AG08396 (cell line): ENCODE measurements at regions not wholly inside any gene's neighbourhood (a gene's known extent, or its start where the extent isn't known, plus 50 kb on each side); places are given as distances from the start of the nearest gene placed in this dataset.
"Not testable (repeated sequence)": the region's sequence is repeated elsewhere in the genome, so short reads cannot be mapped to it uniquely, and the experiment has no call there.

Experiments
- DNase-seq: peaks from one replicate; pipeline ENCODE4 v3.0.0; 2012; ENCODE audit warnings: low spot score, mixed read lengths

- no peak for DNase-seq
Measured at GRCh38 chr5:53368516-53368915, 111.9 kb upstream of the FST start.

GRCh38 chr5:53368966-53369605, 111.3 kb upstream of the FST start:
- DNase-seq: no peak

GRCh38 chr5:53369681-53370080, 110.7 kb upstream of the FST start:
- no peak for DNase-seq

DNA sequence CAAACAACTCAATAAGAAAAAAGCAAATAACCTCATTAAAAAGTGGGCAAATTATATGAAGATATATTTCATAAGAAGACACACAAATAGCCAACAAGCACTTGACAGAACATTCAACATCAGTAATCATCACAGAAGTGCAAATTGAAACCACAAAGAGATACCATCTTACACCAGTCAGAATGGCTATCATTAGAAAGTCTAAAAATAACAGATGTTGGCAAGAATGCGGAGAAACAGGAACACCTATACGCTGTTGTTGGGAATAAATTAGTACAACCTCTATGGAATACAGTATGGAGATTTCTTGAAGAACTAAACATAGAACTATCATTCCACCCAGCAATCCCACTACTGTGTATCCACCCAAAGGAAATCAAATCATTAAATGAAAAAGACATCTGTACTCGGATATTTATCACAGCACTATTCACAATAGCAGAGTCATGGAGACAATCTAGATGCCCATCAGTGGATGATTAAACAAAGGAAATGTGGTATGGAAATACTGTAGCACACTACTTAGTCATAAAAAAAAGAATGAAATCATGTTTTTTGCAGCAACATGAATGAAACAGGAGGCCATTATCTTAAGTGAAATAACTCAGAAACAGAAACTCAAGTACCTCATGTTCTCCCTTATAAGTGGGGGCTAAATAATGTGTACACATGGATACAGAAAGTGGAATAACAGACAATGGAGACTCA, 106.8 kb upstream of the FST start:
- no peak for DNase-seq

DNA sequence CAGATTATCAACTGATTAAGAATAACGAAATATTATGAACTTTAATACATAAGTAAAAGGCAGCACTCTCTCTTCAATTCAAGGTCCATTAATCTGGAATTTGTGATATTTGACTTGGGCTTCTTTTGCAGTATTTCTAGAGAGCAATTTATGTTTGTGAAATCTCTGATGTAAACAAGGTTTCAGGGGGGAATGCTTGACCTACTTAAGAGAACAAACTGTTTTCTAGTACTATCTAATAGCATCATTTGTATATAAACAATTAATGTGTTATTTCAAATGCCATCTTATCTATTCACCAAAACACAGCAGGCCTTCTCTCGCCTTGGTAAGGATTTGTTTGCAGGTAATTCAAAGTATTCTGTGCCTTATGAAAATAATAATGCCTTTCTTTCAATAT, 103.6 kb upstream of the FST start:
- no peak for DNase-seq

DNA sequence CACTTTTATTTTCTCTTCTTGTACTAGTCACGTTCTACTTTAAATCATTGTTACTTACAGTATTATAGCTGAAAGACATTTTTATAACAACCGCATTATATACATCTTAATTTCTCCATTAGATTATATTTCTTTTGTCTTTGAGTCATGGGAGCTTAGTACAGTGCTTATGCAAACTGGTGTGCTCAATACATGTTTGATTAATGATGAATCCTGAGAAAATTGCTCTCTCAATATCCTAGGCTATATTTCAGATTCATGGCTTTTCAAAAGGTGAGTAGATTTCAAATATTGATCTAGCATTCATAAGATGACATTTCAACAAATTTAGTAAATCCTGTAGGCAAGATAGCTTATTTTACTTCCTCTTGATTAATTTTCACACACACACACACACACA, 102.2 kb upstream of the FST start:
- DNase-seq: no peak

DNA sequence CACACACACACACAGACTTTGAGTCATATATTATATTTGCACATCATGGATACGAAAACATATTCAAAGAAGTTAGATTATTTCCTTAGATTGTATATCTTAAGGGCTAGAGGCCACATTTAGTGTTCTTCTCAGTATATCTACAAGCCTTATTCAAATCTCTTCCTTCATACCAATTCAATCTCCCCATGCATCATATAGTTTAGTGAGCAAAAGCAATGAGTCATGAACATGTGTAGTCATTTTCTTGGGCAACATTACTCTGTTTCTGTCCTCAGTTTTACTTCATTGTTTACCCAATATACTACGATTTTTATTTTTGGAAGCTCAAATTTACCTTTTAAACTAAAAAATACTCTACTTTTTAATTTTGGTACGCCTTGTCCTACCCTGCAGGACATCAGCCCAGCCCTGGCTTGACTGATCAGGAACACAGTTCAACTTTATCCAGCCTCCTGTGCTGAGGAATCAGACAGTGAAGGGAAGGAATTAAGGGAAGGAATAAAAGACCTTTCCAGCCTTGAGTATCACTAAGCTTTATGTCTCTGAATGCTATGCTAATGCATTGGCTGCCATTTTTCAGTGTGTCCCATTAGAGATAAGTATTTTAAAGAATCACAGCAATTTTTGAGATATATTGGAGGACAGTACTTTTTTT, 101.7 kb upstream of the FST start:
- DNase-seq: peak; percentile 10

DNA sequence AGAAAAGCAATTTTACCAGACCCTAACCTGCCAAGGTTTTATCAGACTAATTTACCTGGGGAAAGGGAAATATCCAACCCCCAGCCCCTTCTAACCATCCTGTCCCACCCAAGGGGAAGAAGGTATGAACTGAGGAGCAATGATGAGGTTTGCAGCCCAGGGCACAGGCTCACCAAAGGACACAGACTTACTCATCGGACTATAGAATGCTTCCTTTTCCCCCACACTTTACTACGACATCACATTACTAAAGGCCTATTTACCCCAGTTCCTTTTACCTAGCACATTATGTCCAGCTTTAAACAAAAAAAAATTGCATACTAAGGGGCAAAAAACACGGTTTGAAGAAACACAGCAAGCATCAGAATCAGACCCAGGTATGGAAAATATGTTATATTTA, 94.1 kb upstream of the FST start:
- DNase-seq: no peak

DNA sequence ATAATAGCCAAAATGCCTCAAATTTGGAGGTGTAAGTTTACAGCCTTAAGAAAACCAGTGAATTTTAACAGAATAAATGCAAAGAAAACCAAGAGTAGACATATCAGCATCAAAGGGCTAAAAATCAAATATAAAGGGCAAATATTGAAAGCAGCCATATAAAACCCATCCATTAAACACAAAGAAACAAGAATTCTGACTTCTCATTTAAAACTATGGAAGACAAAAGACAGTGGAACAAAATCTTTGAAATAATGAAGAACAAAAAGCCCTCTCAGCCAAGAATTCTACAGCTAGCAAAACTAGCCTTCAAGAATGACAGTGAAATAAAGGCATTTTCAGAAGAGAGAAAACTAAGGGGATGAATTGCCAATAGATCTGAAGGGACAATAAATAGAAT, 91.3 kb upstream of the FST start:
- no peak for DNase-seq

DNA sequence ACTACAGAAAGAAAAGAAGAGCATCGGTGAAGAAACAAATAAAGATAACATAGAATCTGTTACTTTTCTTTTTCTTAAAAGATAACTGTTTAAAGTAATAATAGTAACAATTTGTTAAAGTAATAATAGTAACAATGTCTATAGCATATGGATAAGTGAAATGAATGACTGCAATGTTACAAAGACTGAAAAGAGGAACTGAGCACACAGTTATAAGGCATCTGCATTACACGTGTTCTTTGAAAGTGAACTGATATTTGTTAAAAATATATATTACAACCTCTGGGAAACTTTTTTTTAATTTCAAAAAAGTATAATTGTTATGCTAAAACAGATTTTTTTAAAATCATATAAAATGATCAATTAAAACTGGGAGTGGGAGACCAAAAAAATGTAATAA, 88.4 kb upstream of the FST start:
- no peak for DNase-seq

GRCh38 chr5:53394808-53395207, 85.6 kb upstream of the FST start:
- no peak for DNase-seq

DNA sequence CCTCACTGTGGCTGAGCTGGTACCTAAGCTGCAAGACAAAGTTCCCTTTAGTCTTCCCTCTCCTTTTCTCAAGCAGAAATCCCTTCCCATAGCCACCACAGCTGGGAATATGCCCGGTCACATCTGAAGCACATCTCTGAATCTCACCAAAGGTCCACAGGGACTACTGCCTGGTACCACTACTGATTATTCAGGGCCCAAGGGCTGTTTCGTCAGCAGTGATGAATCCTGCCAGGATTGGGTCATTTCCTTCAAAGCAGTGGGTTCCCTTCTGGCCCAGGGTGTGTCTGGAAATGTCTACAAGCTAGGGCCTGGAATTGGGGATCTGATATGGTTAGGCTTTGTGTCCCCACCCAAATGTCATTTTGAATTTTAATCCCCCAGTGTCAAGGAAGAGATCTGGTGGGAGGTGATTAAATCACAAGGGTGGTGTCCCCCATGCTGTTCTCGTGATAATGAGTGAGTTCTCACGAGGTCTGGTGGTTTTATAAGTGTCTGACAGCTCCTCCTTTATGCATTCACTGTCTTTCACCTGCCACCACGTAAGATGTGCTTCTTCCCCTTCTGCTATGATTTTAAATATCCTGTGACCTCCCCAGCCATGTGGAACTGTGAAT, 83.2 kb upstream of the FST start:
- no peak for DNase-seq

DNA sequence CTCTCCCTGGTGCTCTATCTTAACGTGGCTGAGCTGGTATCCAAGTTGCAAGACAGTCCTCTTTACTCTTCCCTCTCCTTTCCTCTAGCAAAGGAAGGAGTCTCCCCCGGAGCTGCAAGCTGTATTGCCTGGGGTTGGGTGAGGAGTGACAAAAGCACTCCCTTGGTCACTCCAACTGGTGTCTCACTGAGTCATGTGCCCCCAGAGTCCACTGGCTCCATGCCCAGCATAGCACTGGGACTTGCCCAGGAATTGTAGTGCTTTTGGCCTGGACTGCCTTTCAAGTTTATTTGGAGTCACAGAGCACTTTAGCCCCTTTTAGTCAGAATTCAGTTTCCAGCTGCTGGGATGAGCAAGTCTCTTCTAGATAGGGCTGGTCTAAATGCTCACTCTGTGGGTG, 82.6 kb upstream of the FST start:
- DNase-seq: peak; percentile 23

GRCh38 chr5:53399926-53400697, 80.3 kb upstream of the FST start:
- no peak for DNase-seq

DNA sequence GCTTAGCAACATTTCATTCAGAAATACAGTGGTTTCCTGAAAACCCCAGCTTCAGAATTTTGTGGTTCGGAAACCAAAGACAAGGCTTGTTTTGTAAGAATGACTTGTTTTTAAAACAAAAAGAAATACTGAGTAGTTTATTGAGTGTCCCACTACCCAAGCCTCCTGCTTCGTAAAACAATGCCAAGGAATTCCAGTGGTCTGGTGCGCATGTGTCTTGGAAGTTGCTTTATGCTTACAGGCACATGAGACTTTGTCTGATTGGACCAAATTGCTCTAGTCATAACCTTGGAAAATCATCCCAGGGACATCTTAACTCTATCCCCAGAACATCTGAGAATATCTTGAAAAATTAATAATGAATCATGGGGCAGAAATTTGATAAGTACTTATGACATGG, 77.1 kb upstream of the FST start:
- DNase-seq: no peak

DNA sequence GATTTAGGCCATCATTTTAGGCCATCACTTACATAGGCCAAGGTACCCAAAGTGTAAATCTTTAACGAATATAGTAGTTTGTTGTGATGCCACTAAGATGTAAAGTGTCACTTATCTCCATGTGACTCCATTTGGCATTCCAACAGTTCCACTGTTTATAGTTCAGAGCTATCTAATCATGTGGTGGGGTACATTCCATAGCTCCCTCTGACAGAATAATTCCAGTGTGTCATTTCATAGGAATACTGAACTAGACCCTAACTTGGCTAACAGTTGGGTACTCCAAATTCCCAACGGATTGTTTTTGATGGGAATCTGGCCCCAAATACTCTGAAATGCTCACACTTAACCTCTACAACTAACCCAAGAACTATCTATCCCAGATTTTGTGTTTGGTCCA, 76.7 kb upstream of the FST start:
- DNase-seq: peak; percentile 36

- DNase-seq: no peak
Measured at GRCh38 chr5:53405396-53405795, 75.0 kb upstream of the FST start.

DNA sequence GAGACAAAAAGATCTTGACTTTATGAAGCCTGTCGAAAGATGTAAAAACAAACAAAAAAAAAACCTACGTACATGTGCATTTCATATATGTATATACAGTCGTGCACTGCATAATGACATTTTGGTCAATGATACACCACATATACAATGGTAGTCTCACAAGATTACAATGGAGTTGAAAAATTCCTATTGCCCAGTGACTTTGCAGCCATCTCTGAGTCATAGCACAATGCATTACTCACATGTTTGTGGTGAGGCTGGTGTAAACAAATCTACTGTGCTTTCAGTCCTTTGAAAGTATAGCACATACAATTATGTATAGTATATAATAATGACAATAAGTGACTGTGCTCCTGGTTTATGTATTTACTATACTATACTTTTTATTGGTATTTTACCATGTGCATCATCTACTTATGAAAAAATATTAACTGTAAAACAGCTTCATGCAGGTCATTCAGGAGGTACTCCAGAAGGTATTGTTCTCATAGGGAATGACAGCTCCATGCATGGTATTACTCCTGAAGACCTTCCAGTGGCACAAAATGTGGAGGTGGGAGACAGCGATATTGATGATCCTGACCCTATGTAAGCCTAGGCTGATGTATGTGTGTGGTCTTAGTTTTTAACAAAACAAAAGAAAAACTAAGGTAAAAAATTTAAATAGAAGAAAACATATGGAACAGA, 73.7 kb upstream of the FST start:
- peak; percentile 41 for DNase-seq

- no peak for DNase-seq
Measured at GRCh38 chr5:53407373-53407772, 73.1 kb upstream of the FST start.

DNA sequence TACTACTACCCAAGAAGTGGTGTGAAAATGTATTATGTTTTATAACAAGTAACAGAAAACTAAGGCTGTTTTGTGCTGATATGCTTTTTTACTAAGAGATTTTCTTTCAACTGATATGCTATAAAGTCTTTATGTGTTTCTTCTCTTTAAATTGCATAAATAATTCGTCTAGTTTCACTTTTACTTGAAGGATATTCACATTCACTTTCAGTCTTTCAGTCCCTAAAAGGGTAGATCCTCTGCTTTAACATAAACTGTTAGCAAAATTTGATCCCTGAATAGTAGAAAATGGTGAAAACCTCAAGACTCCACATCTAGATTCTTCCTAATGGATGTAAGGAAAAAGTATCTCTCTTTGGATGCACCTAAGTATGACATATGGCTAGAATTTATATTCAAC, 69.0 kb upstream of the FST start:
- DNase-seq: no peak

GRCh38 chr5:53412499-53412898, 67.9 kb upstream of the FST start:
- not testable (repeated sequence) for DNase-seq
